ENCODE measurements at regions not wholly inside any gene's neighbourhood (a gene's known extent, or its start where the extent isn't known, plus 50 kb on each side); places are given as distances from the start of the nearest gene placed in this dataset.

DNA sequence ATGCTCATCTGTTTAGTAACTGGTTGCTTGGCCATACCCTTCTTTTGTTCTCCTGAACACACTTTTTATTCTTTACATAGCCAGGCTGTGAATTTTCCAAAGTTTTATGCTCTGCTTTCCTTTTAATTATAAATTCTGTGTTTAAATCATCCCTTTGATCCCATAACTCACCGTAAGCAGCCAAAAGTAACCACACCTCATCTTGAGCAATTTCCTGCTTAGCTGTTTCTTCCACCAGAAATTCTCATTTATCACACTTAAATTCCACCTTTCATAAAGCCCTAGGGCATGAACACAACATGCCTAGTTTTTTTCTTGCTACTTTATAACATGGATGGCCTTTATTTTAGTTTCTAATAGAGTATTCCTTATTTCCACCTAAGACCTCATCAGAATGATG lies 510.7 kb downstream of the C12orf50 start:
- no peak overlapping the region for H3K4me3 ChIP-seq (ENCODE audit: low read depth, low read length)
- TF ChIP-seq, protein P1, sequence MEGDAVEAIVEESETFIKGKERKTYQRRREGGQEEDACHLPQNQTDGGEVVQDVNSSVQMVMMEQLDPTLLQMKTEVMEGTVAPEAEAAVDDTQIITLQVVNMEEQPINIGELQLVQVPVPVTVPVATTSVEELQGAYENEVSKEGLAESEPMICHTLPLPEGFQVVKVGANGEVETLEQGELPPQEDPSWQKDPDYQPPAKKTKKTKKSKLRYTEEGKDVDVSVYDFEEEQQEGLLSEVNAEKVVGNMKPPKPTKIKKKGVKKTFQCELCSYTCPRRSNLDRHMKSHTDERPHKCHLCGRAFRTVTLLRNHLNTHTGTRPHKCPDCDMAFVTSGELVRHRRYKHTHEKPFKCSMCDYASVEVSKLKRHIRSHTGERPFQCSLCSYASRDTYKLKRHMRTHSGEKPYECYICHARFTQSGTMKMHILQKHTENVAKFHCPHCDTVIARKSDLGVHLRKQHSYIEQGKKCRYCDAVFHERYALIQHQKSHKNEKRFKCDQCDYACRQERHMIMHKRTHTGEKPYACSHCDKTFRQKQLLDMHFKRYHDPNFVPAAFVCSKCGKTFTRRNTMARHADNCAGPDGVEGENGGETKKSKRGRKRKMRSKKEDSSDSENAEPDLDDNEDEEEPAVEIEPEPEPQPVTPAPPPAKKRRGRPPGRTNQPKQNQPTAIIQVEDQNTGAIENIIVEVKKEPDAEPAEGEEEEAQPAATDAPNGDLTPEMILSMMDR (IDR thresholded peaks at IDR 0.05; ENCODE audit: control insufficient read depth, extremely low read depth, insufficient read depth), result no peak
- DNase-seq (ENCODE audit: low read depth), result no peak

DNA sequence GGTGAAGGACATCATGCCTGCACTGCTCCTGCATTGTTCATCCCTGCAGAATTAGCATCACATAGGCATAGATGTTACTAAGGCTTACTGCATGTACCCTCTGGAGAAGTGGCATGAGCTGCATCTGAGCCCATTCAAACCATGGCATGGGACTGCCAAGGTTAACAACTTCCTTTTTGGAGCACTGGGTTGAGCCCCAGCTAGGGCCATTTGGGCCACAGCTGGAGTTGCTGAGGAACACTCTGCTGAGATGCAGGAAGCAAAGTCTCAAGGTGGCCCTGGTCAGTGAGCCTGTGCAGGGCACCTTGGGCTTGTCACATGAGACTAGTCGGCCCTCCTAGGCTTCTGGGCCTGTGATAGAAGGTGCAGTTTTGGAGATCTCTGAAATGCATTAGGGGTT lies 511.2 kb downstream of the C12orf50 start:
- H3K4me3 ChIP-seq (ENCODE audit: low read depth, low read length), result no peak overlapping the region
- TF ChIP-seq, protein P1 (IDR thresholded peaks at IDR 0.05; ENCODE audit: control insufficient read depth, extremely low read depth, insufficient read depth), result no peak
- no peak for DNase-seq (ENCODE audit: low read depth)

DNA sequence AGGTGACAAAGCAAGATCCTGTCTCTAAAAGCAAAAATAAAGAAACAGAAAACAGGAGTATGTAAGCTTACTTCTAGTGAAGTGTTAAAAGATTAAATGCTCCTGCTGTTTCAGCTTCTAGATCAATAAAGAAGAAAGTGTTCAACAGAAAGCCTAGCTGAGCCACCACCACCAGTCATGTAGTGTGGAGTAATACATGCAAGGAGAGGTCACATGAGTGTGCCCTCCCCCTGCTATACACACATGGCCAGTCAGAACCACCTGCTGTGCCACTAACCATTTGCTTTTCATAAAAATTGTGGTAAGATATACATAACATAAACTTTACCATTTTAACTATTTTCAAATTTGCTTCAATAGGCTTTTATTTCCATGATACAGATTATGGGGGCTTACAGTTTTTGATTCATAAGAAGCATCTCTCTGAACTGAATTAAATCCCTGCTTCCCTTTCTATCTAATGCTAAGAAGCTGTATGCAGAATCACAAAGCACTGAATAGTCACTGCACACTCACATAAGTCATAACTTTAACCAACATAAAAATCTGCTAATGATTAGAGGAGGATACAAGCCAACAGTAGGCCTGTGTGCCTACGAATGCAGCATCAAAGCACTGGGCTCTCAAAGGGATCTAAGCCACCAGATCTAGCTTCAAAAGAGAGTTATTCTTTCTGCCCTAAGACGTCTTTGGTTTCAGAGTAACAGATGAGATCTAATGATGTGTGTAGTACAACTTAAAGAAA lies 515.5 kb downstream of the C12orf50 start:
- no peak overlapping the region for H3K4me3 ChIP-seq (ENCODE audit: low read depth, low read length)
- no peak for DNase-seq (ENCODE audit: low read depth)
- TF ChIP-seq, protein P1 (IDR thresholded peaks at IDR 0.05; ENCODE audit: control insufficient read depth, extremely low read depth, insufficient read depth), result no peak

DNA sequence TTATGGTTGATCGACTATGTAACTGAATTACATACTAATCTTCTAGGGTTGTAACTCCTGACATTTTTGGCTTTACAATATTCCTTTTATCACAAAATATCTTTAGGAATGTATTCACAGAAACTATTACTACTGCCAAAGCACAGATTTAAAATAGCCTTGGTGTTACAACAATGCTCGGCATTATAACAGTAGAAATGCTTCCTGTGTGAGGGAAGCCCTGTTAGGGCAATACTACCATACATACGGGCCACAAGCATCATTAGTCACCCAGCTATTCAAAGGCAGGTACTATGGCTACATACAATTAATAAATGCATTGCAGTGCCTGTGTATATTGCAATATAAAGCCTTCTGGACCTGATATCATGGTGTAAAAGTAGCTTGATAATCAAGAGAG lies 517.8 kb downstream of the C12orf50 start:
- TF ChIP-seq, protein P1 (IDR thresholded peaks at IDR 0.05; ENCODE audit: control insufficient read depth, extremely low read depth, insufficient read depth), result no peak
- no peak for DNase-seq (ENCODE audit: low read depth)
- H3K4me3 ChIP-seq (ENCODE audit: low read depth, low read length), result no peak overlapping the region

DNA sequence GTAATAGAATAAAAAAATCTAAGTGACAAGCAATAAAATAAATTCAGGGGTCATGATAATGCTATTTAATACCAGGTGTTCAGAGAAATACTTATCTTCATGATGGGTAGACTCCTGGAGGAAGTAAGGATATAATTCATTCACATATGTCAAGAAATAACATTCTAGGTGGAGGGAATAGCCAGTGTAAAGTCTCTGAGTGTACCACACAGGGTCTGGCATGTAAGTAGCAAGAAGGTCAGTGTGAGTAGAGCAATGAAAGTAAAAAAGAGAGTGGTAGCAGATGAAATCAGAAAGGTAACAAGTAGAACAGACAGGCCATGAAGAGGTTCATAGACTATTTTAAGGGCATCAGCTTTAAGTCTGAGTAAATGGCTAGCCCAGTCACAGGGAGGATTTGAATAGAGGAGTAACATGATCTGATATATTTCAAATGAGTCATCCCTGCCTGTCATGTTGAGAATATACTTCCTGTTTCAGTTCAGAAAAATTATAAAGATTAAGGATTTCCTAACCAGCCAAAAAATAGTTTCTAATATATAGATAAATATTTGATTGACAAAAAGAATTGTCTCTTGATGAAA lies 519.9 kb downstream of the C12orf50 start:
- no peak overlapping the region for H3K4me3 ChIP-seq (ENCODE audit: low read depth, low read length)
- DNase-seq (ENCODE audit: low read depth), result no peak
- TF ChIP-seq, protein P1 (IDR thresholded peaks at IDR 0.05; ENCODE audit: control insufficient read depth, extremely low read depth, insufficient read depth), result no peak

DNA sequence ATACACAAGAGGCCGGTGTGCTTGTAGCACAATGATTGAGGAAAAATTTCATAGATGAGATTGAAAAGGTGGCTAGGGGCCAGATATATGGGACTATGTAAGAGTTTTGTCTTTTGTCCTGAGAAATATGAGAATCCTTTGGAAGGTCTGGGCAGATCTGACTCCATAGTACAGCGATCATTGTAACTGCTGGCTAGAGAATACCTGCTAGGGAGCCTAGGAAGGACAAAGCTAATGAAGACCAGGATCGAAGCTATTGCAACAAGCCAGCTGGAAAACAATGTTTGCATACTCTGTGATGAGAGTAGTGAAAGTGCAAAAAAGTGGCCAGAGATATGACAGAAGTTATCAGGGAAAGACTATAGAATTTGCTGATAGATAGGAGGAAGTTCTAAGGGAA lies 537.6 kb downstream of the C12orf50 start:
- no peak overlapping the region for H3K4me3 ChIP-seq (ENCODE audit: low read depth, low read length)
- no peak for DNase-seq (ENCODE audit: low read depth)
- TF ChIP-seq, protein P1 (IDR thresholded peaks at IDR 0.05; ENCODE audit: control insufficient read depth, extremely low read depth, insufficient read depth), result no peak
